ENCODE measurements at regions not wholly inside any gene's neighbourhood (a gene's known extent, or its start where the extent isn't known, plus 50 kb on each side); places are given as distances from the start of the nearest gene placed in this dataset.
"Not testable (repeated sequence)": the region's sequence is repeated elsewhere in the genome, so short reads cannot be mapped to it uniquely, and the experiment has no call there.

GRCh38 chr7:83882551-83882950 lies 233.6 kb upstream of the SEMA3E start:
- DNase-seq = no peak

- no peak for DNase-seq
Measured at GRCh38 chr7:83879063-83879462, 230.1 kb upstream of the SEMA3E start.

DNA sequence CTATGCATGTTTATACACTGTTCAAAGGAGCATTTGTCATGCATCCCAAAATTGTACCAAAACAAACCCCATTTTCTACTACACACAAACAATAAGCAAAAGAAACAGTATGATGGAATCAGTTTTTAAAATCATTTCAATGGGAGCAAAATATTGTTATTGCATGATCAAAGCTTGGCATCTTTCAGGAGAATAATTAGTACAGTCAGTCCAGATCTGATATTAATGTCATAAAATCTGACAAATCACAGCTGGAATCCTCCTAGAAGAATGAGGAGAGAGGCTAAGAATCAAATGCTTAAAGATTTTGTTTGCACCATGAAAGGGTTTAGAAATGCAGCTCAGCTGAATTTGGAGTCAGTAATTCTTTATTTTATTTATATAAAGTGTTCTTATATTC lies 229.7 kb upstream of the SEMA3E start:
- no peak for DNase-seq

DNA sequence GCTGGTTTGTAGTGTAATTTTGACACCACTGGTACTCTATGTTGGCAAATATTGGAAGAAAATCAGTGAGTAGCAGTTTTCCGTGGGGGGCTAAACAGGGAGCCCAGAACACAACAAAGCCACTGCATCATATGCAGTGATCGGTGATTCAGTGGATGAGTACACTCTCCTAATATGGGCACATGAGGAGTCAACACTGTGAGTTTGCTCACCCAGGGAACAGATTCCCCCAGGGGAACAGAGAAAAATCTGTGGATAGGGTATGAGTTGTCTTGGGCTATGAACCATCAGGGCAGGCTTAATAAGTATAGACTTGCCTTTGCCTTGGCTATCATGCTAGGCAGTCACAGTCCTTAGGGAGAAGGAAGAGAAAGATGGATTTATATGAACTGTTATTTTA lies 227.7 kb upstream of the SEMA3E start:
- no peak for DNase-seq

GRCh38 chr7:83873459-83873858 lies 224.5 kb upstream of the SEMA3E start:
- DNase-seq = no peak

DNA sequence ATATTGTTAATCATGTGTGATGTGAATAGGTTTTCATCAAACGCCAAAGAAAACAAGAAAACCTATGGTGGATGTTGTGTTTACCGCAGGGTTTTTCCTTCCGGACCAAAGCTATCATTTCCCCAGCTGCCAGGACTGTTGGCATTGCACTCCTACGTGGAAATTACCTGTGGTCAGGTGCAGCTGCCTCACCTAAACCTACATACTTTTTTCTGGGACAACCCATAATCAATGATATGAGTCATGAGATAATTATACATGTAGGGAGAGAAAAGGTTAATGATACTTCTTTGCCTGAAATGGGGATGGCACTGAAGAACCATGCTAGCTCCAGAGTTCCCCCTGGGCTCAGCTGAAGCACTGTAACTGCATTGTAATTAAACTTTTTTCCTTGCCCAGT lies 223.6 kb upstream of the SEMA3E start:
- no peak for DNase-seq

- no peak for DNase-seq
Measured at GRCh38 chr7:83870515-83870914, 221.6 kb upstream of the SEMA3E start.

GRCh38 chr7:83866582-83866981 lies 217.6 kb upstream of the SEMA3E start:
- DNase-seq = no peak

DNA sequence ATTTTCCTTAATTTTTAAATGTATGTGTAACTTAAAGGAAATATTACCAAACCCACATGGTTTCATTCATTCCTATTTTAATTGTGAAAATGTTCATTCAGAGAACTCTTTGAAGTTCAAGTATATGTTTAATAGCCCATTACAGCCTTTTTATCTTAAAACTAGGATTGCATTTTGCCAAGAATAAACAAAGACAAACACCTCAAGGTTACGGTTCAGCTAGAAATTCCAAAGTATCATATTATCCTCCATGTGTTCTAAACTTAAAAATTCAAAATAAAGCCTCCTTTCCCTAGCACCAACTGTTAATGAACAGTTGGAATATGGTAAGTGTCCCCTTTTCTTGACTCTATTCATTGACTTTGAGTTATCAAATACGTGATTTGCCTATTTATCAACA lies 215.6 kb upstream of the SEMA3E start:
- no peak for DNase-seq

- no peak for DNase-seq
Measured at GRCh38 chr7:83863906-83864305, 215.0 kb upstream of the SEMA3E start.

DNA sequence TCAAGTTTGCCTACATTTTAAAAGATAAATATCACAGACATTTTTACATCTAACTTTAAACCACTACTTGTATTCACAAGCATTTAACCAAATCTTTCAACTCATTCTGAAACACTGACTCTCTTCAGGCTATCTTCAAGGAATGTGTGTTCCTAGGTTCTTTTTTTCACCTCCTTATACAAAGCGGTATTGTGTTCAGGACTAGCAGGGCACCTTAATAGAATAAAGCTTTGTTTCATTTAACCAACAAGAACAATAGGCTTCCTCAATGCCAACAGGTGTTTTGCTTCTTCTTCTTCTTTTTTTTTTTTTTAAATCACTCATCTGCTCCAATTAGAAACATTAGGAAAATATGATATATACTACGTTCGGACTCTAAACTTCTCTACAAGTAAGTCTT lies 212.9 kb upstream of the SEMA3E start:
- DNase-seq = no peak

GRCh38 chr7:83859827-83860226 lies 210.9 kb upstream of the SEMA3E start:
- DNase-seq = no peak

DNA sequence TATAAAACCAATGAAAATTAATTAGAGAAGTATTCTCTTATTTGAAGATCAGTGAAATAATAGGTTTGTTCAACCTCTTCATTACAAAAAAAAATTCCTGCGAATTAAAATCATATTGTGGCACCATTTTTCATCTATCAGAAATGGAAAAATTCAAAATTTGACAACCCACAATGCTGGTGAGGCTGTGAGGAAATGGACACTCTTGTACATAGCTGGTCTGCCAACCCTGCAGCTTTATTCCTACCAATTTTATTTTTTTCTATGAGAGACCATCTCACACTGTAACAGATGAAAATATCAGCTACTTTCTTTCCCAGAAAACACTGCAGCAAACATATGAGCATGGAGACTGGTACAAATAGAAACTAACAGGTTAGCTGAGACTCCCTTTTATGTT lies 208.8 kb upstream of the SEMA3E start:
- DNase-seq = no peak

- no peak for DNase-seq
Measured at GRCh38 chr7:83856094-83856493, 207.2 kb upstream of the SEMA3E start.

DNA sequence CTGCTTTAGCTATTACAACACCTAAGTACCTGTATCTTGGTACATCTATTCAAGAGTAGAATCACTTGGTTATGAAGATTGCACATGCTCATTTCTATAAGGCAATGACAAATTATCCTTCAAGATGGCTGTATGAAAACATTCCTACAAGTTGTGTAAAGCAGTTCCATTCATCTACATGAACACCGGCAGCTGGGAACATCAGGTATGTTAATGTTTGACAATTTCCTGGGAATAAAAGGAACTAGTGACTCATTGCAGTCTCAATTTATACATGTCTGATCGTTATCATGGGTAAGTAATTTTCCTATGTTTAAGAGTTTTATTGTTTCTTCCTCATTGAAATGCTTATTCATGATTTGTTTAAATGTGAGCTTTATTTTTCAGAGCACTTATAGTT lies 203.2 kb upstream of the SEMA3E start:
- DNase-seq = no peak

- DNase-seq = no peak
Measured at GRCh38 chr7:83851551-83851950, 202.6 kb upstream of the SEMA3E start.

DNA sequence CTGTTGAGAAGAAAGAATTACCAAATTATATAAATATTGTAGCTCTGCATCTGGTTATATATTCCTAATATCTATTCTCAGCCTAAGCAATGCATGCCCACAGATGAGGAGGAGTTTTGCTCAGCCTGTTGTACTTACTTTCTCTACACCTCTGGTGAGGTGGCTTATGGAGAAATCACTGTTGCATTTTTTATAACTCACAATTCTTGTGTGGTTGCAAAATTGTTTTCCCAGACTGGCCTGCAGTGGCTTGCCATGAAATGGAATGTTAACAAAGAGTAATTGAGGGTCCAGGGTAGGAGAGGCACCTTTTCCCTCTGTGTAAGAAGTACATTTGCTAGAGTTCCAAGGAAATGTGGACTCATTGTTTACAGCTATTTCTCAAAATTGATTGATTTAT lies 202.0 kb upstream of the SEMA3E start:
- no peak for DNase-seq

DNA sequence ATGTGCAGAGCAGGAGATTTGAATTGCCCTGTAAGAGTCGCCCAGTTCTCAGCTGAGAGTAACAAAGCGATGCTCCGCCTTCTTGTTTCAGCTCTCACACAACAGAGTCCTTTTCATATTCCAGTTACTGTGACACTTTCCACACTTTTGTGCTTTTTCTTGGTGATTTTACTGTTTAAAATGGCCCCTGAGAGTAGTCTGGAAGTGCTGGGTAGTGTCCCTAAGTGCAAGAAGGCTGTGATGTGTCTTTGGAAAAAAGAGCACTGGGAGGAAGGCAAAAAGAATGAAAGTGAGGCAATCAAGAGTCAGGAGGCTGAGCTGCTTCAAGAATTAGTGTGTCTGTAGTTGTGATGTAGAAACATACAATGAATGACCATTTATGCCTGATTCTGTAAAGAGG lies 201.2 kb upstream of the SEMA3E start:
- DNase-seq = no peak

DNA sequence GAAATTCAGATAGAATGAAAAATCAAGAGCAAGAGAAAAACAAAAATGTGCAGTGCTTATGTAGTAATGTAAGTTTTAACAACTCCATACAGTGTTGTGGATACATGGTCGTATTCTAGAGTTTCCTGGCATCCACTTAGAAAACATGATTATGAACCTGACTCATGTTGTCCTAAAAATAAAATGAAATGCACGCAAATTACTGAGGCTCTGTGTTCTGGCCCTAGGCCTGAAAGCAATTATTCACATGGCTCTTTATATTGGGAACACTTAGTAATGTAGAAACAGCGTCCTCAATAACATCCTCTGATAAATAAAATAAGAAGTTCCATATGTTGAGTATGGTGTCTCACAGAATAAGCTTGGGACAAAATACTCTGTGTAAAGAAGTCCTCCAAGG lies 200.2 kb upstream of the SEMA3E start:
- DNase-seq = no peak

- DNase-seq = no peak
Measured at GRCh38 chr7:83842894-83843293, 194.0 kb upstream of the SEMA3E start.

- DNase-seq = no peak
Measured at GRCh38 chr7:83837683-83838082, 188.7 kb upstream of the SEMA3E start.

DNA sequence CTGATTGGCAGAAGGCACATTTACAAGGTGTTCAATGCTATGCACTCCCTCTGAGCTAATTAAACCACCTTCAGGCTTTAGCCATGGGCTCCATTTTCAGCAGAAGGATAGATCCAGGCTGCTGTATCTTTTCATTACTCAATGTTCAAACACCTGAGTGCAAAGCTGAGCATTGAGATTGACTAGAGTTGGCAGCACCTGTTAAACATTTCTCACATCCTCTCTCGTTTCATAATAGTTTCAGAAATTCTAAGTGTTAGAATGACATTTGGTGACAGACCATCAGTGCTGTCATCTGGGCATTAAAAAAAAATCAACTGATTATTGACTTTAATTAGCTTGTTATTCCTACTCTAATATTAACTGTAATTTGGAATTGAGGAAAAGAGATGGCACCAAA lies 187.1 kb upstream of the SEMA3E start:
- no peak for DNase-seq

GRCh38 chr7:83835424-83835823 lies 186.5 kb upstream of the SEMA3E start:
- no peak for DNase-seq

DNA sequence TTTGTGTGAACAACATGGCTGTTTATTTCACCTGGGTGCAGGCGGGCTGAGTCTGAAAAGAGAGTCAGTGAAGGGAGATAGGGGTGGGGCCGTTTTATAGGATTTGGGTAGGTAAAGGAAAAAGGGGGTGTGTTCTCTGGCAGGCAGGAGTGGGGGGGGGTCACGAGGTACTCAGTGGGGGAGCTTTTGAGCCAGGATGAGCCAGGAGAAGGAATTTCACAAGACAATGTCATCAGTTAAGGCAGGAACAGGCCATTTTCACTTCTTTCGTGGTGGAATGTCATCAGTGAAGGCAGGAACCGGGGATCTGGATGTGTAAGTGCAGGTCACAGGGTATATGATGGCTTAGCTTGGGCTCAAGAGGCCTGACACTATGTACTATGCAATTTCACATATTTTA lies 184.8 kb upstream of the SEMA3E start:
- DNase-seq = not testable (repeated sequence)

DNA sequence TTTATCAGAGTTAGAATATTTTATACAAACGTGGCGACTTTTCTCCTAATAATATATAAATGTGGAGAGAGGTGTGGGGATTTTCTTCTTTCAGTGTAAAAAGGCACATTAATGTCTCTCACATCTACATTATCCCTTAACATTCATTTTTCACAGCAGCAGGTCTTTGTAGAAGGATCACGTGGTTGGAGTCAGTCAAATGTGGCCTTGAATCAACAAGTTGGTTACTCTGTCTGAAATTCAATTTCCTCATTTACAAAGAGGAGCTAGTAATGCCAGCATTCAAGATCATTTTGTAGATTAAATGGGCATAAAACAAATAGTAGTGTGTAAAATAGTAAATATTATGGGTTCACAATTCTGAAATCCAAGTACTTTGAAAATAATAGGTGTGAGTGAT lies 183.1 kb upstream of the SEMA3E start:
- DNase-seq = no peak

DNA sequence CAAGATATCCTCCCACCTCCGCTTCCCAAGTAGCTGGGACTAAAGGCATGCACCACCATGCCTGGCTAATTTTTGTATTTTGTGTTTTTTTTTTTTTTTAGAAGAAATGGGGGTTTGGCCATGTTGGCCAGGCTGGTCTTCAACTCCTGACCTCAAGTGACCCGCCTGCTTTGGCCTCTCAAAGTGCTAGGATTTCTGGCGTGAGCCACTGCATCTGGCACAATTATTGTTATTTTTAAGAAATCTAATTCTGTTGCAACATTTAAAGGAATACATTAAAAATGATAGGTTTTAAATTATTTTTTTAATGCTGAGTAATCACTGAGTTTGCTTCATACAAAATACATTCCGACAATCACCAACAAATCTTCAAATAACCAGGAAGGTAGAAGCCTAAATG lies 178.1 kb upstream of the SEMA3E start:
- DNase-seq = no peak
